ENCODE measurements at regions not wholly inside any gene's neighbourhood (a gene's known extent, or its start where the extent isn't known, plus 50 kb on each side); places are given as distances from the start of the nearest gene placed in this dataset.

DNA sequence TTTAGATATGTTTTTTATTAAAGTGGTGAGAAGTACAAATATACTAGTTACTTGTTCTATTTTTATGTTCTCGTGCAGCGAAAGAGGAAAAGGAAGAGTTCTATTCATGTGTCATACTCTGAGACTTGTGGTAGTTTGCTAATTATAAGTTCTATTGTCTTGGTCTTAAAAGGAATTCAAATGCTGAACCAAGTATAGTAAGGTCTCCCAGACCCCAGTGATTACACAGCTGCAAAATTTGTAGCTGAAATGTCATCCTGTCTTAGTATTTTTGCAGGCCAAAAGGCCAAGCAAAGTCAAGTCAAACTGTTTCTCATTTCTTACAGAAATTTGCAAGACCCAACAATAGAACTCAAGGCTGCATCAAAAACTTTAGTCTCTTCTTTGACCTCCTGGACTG lies 268.7 kb downstream of the CHRM3 start:
- DNase-seq (ENCODE audit: low spot score) (no peak), ATAC-seq (ENCODE audit: low FRiP score) (no peak)
- TF ChIP-seq CTCF (IDR thresholded peaks at IDR 0.05), result no peak

- DNase-seq (ENCODE audit: low spot score) (no peak), ATAC-seq (ENCODE audit: low FRiP score) (no peak)
- no peak for TF ChIP-seq CTCF (IDR thresholded peaks at IDR 0.05)
These were observed 270.9 kb downstream of the CHRM3 start for GRCh38 chr1:239657291-239657690.

DNA sequence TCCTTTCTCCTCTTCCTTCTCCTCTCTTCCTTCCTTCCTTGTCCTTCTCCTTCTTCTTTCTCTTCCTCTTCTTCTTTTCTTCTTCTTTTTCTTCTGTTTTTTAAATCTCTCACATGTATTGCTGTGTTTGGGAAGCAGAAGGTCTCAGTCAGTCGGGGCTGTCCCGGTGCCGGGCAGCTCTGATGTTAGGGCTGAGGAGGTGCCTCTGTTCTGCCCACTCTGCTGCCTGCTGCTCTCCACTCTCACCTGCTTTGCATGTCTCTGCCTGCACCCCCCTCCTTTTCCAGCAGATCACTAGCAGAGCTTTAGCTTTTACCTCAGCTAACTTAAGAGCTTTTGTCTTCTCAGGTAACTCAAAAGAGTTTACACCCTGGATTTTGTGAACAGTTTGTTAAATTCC lies 276.6 kb downstream of the CHRM3 start:
- no peak for TF ChIP-seq CTCF (IDR thresholded peaks at IDR 0.05)
- DNase-seq (ENCODE audit: low spot score) (no peak), ATAC-seq (ENCODE audit: low FRiP score) (no peak)

- TF ChIP-seq CTCF (IDR thresholded peaks at IDR 0.05), result no peak
- no peak for ATAC-seq (ENCODE audit: low FRiP score)
- DNase-seq (ENCODE audit: low spot score), result no peak
These were observed 285.9 kb downstream of the CHRM3 start for GRCh38 chr1:239672256-239672655.

DNA sequence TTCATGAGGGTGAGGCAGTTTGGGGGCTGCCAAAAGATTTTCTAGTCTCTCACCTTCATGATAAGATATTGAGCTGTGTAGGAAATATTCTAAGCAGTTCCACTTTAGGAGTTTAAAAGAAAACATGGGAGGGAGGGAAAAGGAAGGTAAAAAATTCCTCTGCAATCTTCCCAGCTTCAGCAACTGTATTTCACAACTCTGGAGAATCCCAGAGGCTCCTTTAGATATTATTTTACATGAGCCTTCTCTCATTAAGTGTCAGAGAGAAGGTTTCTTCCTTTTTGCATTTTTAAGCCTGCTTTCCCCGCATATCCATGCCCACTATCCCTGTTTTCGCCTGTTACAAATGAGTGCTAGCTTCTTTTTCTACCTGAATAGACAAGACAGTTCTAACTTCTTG lies 289.4 kb downstream of the CHRM3 start:
- peak; percentile 46 for ATAC-seq (ENCODE audit: low FRiP score)
- no peak for DNase-seq (ENCODE audit: low spot score)
- no peak for TF ChIP-seq CTCF (IDR thresholded peaks at IDR 0.05)

DNA sequence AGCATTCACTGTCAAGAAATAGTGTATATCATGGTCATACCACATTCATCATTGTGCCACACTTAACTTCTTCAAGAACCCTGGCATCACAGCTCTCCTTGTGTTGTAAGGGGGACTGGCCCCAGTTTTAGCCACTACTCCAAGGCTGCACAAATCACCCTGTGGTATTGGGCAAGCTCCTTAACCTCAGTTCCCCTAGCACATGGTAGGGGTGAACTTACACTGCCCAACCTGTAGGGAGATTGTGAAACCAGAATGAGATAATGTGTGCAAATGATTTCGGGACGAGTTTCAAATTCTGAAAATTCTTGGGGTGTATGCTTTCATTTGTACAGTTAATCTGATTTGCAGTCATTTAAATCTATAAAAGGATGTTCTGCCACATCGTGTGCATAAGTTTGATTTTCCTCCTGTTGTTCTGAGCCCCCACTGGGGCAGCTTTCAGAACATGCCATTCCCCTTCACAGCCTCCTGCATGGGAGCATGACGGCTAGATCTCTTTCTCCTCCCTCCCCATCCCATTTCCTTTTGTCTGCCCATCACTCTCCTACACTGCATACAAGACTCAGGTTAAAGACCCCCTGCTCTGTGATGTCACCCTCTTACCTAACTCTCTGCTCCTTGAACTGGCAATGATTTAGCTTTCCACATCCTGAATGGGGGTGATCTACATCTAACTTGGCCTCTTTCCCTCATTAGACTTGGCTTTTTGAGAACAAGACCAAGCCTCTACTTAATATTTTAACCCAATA lies 290.3 kb downstream of the CHRM3 start:
- no peak for TF ChIP-seq CTCF (IDR thresholded peaks at IDR 0.05)
- DNase-seq (ENCODE audit: low spot score) (no peak), ATAC-seq (ENCODE audit: low FRiP score) (peak; percentile 70)

GRCh38 chr1:239677362-239677761 lies 291.0 kb downstream of the CHRM3 start:
- DNase-seq (ENCODE audit: low spot score), result no peak
- no peak for ATAC-seq (ENCODE audit: low FRiP score)
- no peak for TF ChIP-seq CTCF (IDR thresholded peaks at IDR 0.05)

Data from omental fat pad (tissue), 3 donors.